Testis (tissue), 2 donors: ENCODE measurements at regions not wholly inside any gene's neighbourhood (a gene's known extent, or its start where the extent isn't known, plus 50 kb on each side); places are given as distances from the start of the nearest gene placed in this dataset.

Experiments used
- DNase-seq: peaks from one replicate; pipeline ENCODE4 v3.0.0-alpha.2; 2019
- H3K27ac ChIP-seq, 2 donors: fragments of 200-600 bp; sonication (generic); one replicate each; pipeline ENCODE4 v1.5.1; 2019
- H3K27me3 ChIP-seq: fragments of 200-600 bp; sonication (generic); one replicate; pipeline ENCODE4 v1.5.1; 2019
- H3K36me3 ChIP-seq: fragments of 200-600 bp; sonication (generic); one replicate; pipeline ENCODE4 v1.5.1; 2017; ENCODE audit warnings: low read depth; ENCODE audit errors: missing control alignments
- H3K4me1 ChIP-seq: fragments of 200-600 bp; sonication (generic); one replicate; pipeline ENCODE4 v1.5.1; 2019
- H3K4me3 ChIP-seq, 2 donors: fragments of 200-600 bp; sonication (generic); one replicate each; pipeline ENCODE4 v1.5.1; 2017 to 2019
- H3K9me3 ChIP-seq: fragments of 200-600 bp; sonication (generic); one replicate; pipeline ENCODE4 v1.5.1; 2017
- CTCF ChIP-seq, 3 experiments: fragments of 450-650 bp in 2 of 3; fragments of 200-600 bp in 1 of 3; sonication (generic) in 1 of 3; IDR thresholded peaks; one replicate each; pipeline ENCODE4 v1.5.1; 2016 to 2019; ENCODE audit warnings: antibody characterized with exemption in 3 of 3, mild to moderate bottlenecking in 2 of 3, moderate library complexity in 1 of 3
- POLR2A ChIP-seq: fragments of 450-650 bp; IDR thresholded peaks from one replicate; pipeline ENCODE4 v1.6.1; 2017; ENCODE audit warnings: antibody characterized with exemption, mild to moderate bottlenecking, moderate library complexity
- WGBS, 2 donors: methylation state at CpG; one replicate each; pipeline ENCODE4 v1.1.5; 2018; 5-methylcytosine and 5-hydroxymethylcytosine counted together
- intact Hi-C: fragments of 100-400 bp; cut with DNase I; formaldehyde crosslinking; loops from one replicate; pipeline ENCODE4 v1.15.1; 2023; ENCODE audit warnings: low total_unique reads

DNA sequence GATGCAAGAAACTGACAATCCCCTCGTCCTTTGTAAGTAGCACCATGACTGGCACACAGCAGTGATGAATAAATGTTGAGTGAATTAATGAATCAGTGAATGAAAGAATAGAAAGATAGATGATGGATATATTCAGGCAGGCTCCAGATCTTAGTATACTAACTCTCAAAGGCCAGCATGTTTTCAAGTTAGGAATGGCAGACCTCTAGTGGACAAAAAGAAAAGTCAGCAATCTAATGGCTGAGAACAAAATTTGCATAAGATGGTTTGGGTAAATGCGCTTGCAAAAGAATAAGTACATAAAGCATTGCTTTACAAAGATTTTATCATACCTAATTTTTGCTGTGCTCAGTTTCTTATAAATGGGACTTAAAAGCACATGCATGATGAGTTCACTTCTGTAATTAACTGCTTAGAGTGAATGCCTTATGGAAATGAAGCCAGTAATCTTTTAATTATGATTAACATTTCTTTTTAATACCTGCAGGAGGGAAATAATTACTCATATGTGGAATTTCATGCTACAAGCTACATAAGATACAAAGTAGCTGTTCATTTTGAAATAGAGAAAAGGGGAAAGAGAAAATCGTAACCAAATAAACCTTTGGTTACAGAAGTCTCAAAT lies 126.9 kb upstream of the GPRIN3 start:
- no peak overlapping the region for H3K4me3 ChIP-seq
- no peaks in the 10 kb centered on the region for H3K4me1 ChIP-seq
- intact Hi-C loops = no loop called here
- WGBS, 2 donors = 65 to 67% methylated on average over 3 of the region's 3 CpGs
- no peak overlapping the region for H3K27ac ChIP-seq
- no peaks in the 10 kb centered on the region for H3K36me3 ChIP-seq
- no peaks in the 10 kb centered on the region for H3K27me3 ChIP-seq
- no peaks in the 10 kb centered on the region for H3K9me3 ChIP-seq
- no peak for DNase-seq
- no peak for TF ChIP-seq POLR2A
- TF ChIP-seq CTCF (IDR thresholded peaks at IDR 0.05) = peak; percentile 46 to 71 (median 67)

GRCh38 chr4:89427782-89428181 lies 120.2 kb upstream of the GPRIN3 start:
- 81 to 91% methylated on average over 2 of the region's 2 CpGs for whole genome bisulfite sequencing, 2 donors
- no peak for TF ChIP-seq CTCF (IDR thresholded peaks at IDR 0.05)
- TF ChIP-seq POLR2A = no peak
- no peak for DNase-seq
- no peaks in the 10 kb centered on the region for H3K36me3 ChIP-seq
- intact Hi-C loops = no loop called here
- H3K27me3 ChIP-seq = no peaks in the 10 kb centered on the region
- no peaks in the 10 kb centered on the region for H3K9me3 ChIP-seq
- H3K27ac ChIP-seq = no peak overlapping the region
- H3K4me3 ChIP-seq = no peak overlapping the region
- no peaks in the 10 kb centered on the region for H3K4me1 ChIP-seq

DNA sequence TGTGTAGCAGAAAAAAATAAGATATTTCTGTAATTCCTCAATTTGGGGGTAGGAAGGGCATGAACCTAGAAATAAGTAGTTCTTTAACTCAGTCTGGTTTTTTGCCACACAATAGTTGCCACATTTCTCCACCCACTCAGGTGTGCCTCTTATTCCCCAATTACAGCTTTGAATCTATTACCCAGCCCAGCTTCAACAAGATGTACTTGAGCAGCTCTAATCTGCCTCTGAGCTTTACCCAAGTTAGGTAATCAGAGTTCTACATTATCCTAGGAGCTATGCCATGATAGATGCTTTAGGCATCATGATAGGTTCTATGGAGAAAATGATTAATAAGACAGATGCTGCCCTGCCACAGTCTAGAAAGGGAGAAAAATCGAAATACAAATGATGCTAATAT lies 117.4 kb upstream of the GPRIN3 start:
- H3K4me3 ChIP-seq = no peak overlapping the region
- H3K4me1 ChIP-seq = no peaks in the 10 kb centered on the region
- DNase-seq = no peak
- intact Hi-C loops = no loop called here
- H3K36me3 ChIP-seq = no peaks in the 10 kb centered on the region
- H3K9me3 ChIP-seq = no peaks in the 10 kb centered on the region
- no peak for TF ChIP-seq POLR2A
- TF ChIP-seq CTCF (IDR thresholded peaks at IDR 0.05) = no peak
- H3K27me3 ChIP-seq = no peaks in the 10 kb centered on the region
- no peak overlapping the region for H3K27ac ChIP-seq
- 85 to 89% methylated on average over 1 of the region's 1 CpG for WGBS, 2 donors

- H3K36me3 ChIP-seq = no peaks in the 10 kb centered on the region
- H3K9me3 ChIP-seq = no peaks in the 10 kb centered on the region
- no peaks in the 10 kb centered on the region for H3K27me3 ChIP-seq
- no peak for DNase-seq
- H3K27ac ChIP-seq = no peak overlapping the region
- intact Hi-C loops = no loop called here
- WGBS, 2 donors = 94 to 99% methylated on average over 3 of the region's 3 CpGs
- H3K4me1 ChIP-seq = no peaks in the 10 kb centered on the region
- TF ChIP-seq POLR2A = no peak
- no peak for TF ChIP-seq CTCF (IDR thresholded peaks at IDR 0.05)
- H3K4me3 ChIP-seq = no peak overlapping the region
Measured at GRCh38 chr4:89422441-89422990, 114.9 kb upstream of the GPRIN3 start.

DNA sequence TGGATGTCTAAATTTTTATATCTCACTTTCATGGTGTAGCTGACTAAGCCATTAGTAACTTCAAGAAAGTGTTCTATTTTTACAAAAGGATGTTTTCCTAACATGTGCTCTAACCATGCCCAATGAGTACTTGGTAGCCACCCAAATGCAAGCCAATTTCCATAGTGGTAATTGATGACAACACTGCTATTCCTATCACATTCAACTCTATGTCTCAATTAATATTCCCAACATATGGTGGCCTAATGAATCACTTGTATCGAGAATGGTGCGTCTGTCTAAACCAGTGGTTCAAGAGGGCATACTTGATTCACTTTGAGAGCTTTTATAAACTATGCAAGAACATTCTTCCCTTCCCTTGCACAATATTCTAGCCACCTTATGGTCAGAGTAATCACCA lies 112.9 kb upstream of the GPRIN3 start:
- 94 to 100% methylated on average over 2 of the region's 2 CpGs for WGBS, 2 donors
- Histone ChIP-seq H3K27ac (no peak overlapping the region), H3K9me3 (no peaks in the 10 kb centered on the region), H3K4me3 (no peak overlapping the region), H3K36me3 (no peaks in the 10 kb centered on the region), H3K27me3 (no peaks in the 10 kb centered on the region), H3K4me1 (no peaks in the 10 kb centered on the region)
- intact Hi-C loops = no loop called here
- no peak for TF ChIP-seq CTCF (IDR thresholded peaks at IDR 0.05)
- TF ChIP-seq POLR2A = no peak
- DNase-seq = no peak
